ENCODE measurements at regions not wholly inside any gene's neighbourhood (a gene's known extent, or its start where the extent isn't known, plus 50 kb on each side); places are given as distances from the start of the nearest gene placed in this dataset.

GRCh38 chr4:10335050-10335449 is 122.2 kb downstream of the ZNF518B start:
- Histone ChIP-seq H3K4me1 (ENCODE audit: control insufficient read depth, insufficient read depth, low read length) (no peaks in the 10 kb centered on the region), H3K4me3 (ENCODE audit: low read length) (no peak overlapping the region), H3K9ac (ENCODE audit: low read length) (no peak overlapping the region), H3K9me3 (ENCODE audit: control insufficient read depth, low read length) (peaks cover 5% of the 10 kb centered on the region), H3K27me3 (replicated peaks; ENCODE audit: control insufficient read depth, insufficient read depth, low read length) (peaks cover 4% of the 10 kb centered on the region), H3K36me3 (ENCODE audit: control insufficient read depth, insufficient read depth, low read length, severe bottlenecking) (no peaks in the 10 kb centered on the region)
- DNase-seq (ENCODE audit: low read depth) = no peak

GRCh38 chr4:10334506-10335028 is 122.7 kb downstream of the ZNF518B start:
- no peak for DNase-seq (ENCODE audit: low read depth)
- Histone ChIP-seq H3K4me3 (ENCODE audit: low read length) (no peak overlapping the region), H3K9ac (ENCODE audit: low read length) (no peak overlapping the region), H3K4me1 (ENCODE audit: control insufficient read depth, insufficient read depth, low read length) (no peaks in the 10 kb centered on the region), H3K27me3 (replicated peaks; ENCODE audit: control insufficient read depth, insufficient read depth, low read length) (peaks cover 4% of the 10 kb centered on the region), H3K36me3 (ENCODE audit: control insufficient read depth, insufficient read depth, low read length, severe bottlenecking) (no peaks in the 10 kb centered on the region), H3K9me3 (ENCODE audit: control insufficient read depth, low read length) (peaks cover 5% of the 10 kb centered on the region)

DNA sequence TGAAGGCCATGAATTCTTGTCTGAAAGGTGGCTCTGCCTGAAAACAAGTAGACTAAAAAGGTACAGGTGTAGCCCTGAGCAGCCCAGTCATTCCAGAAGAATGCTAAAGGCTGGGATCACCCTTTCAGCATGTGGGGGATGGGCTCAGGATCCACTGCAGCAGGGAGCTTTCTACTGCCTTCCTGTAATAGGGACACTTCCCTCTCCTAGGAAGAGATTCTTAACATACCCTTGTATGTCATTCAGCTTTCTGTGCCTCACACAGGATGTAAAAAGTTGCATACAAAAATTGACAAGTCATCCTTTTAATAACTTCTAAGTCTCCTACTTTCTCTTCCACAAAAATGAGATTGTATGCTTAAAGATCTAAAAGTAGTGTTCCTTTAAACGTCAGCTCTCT is 123.3 kb downstream of the ZNF518B start:
- Histone ChIP-seq H3K36me3 (ENCODE audit: control insufficient read depth, insufficient read depth, low read length, severe bottlenecking) (no peaks in the 10 kb centered on the region), H3K4me1 (ENCODE audit: control insufficient read depth, insufficient read depth, low read length) (no peaks in the 10 kb centered on the region), H3K27me3 (replicated peaks; ENCODE audit: control insufficient read depth, insufficient read depth, low read length) (peaks cover under 1% of the 10 kb centered on the region), H3K9ac (ENCODE audit: low read length) (no peak overlapping the region), H3K9me3 (ENCODE audit: control insufficient read depth, low read length) (peaks cover 5% of the 10 kb centered on the region), H3K4me3 (ENCODE audit: low read length) (no peak overlapping the region)
- DNase-seq (ENCODE audit: low read depth) = no peak

DNA sequence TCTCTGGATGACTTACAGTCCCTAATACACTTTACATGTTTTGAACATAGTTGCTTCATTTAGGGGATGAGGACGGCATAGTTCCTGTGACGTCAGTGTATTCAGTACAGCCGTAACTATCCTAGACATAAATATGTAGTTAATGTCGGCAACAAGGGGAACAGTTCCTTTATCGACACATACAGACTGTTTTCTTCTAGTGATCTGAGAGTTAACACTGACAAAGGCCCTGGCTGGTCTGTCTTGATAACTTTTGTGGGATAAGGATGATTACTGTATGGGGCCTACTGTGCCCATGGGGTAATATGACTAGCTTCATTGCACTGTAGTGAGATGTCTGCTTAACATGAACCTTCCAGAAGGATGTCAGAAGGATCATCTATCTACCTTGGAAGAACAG is 131.2 kb downstream of the ZNF518B start:
- H3K4me3 ChIP-seq (ENCODE audit: low read length) = no peak overlapping the region
- DNase-seq (ENCODE audit: low read depth) = no peak
- no peaks in the 10 kb centered on the region for H3K9me3 ChIP-seq (ENCODE audit: control insufficient read depth, low read length)
- H3K27me3 ChIP-seq (replicated peaks; ENCODE audit: control insufficient read depth, insufficient read depth, low read length) = peaks cover 13% of the 10 kb centered on the region
- no peak overlapping the region for H3K9ac ChIP-seq (ENCODE audit: low read length)
- no peaks in the 10 kb centered on the region for H3K4me1 ChIP-seq (ENCODE audit: control insufficient read depth, insufficient read depth, low read length)
- H3K36me3 ChIP-seq (ENCODE audit: control insufficient read depth, insufficient read depth, low read length, severe bottlenecking) = no peaks in the 10 kb centered on the region

DNA sequence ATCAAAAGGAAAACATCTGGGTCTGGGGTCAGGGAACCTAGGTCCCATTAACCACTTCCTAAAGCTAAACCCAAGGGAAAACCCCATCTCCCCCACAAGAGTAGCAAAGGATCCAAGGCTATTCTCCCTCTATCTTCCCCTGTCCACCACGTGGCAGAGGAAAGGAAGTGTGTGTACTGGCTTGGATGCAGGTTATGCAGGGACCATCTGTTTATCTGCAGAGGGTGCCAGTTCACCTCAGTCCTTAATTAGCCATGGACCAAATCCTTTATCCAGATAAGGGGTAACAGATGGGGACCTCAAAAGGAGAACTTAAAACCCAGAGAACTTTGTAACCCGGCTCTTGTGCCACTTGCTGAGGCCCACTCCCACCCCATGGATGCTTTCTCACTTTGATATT is 135.3 kb downstream of the ZNF518B start:
- H3K4me1 ChIP-seq (ENCODE audit: control insufficient read depth, insufficient read depth, low read length) = no peaks in the 10 kb centered on the region
- H3K9me3 ChIP-seq (ENCODE audit: control insufficient read depth, low read length) = no peaks in the 10 kb centered on the region
- no peak for DNase-seq (ENCODE audit: low read depth)
- peaks cover 13% of the 10 kb centered on the region for H3K27me3 ChIP-seq (replicated peaks; ENCODE audit: control insufficient read depth, insufficient read depth, low read length)
- no peaks in the 10 kb centered on the region for H3K36me3 ChIP-seq (ENCODE audit: control insufficient read depth, insufficient read depth, low read length, severe bottlenecking)
- H3K4me3 ChIP-seq (ENCODE audit: low read length) = no peak overlapping the region
- no peak overlapping the region for H3K9ac ChIP-seq (ENCODE audit: low read length)

DNA sequence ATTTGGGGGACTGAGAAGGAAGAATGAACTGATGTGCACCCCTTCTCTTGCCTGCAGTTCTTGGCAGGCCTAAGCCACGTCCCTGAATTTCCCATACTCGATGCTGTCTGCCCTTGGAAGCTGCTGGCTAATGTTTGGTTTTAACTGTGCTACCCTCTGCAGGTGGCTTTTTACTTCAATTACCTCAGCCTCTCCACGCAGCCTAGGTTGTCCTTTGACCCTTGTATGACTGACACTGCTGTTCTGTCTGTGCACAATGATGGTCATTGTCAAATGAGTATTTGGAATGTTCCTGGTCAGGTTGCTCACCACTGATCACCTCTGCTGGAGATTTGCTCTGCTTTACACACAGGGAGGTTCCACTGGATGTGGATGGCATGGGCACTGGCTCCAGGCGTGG is 137.1 kb downstream of the ZNF518B start:
- no peak for DNase-seq (ENCODE audit: low read depth)
- H3K27me3 ChIP-seq (replicated peaks; ENCODE audit: control insufficient read depth, insufficient read depth, low read length) = peaks cover 13% of the 10 kb centered on the region
- H3K9ac ChIP-seq (ENCODE audit: low read length) = no peak overlapping the region
- H3K4me1 ChIP-seq (ENCODE audit: control insufficient read depth, insufficient read depth, low read length) = no peaks in the 10 kb centered on the region
- no peaks in the 10 kb centered on the region for H3K36me3 ChIP-seq (ENCODE audit: control insufficient read depth, insufficient read depth, low read length, severe bottlenecking)
- H3K4me3 ChIP-seq (ENCODE audit: low read length) = no peak overlapping the region
- no peaks in the 10 kb centered on the region for H3K9me3 ChIP-seq (ENCODE audit: control insufficient read depth, low read length)

- Histone ChIP-seq H3K9me3 (ENCODE audit: control insufficient read depth, low read length) (no peaks in the 10 kb centered on the region), H3K4me1 (ENCODE audit: control insufficient read depth, insufficient read depth, low read length) (no peaks in the 10 kb centered on the region), H3K36me3 (ENCODE audit: control insufficient read depth, insufficient read depth, low read length, severe bottlenecking) (no peaks in the 10 kb centered on the region), H3K9ac (ENCODE audit: low read length) (no peak overlapping the region), H3K4me3 (ENCODE audit: low read length) (no peak overlapping the region), H3K27me3 (replicated peaks; ENCODE audit: control insufficient read depth, insufficient read depth, low read length) (peaks cover 8% of the 10 kb centered on the region)
- DNase-seq (ENCODE audit: low read depth) = no peak
Measured at GRCh38 chr4:10317345-10317744, 139.9 kb downstream of the ZNF518B start.

GRCh38 chr4:10316851-10317250 is 140.4 kb downstream of the ZNF518B start:
- Histone ChIP-seq H3K36me3 (ENCODE audit: control insufficient read depth, insufficient read depth, low read length, severe bottlenecking) (no peaks in the 10 kb centered on the region), H3K27me3 (replicated peaks; ENCODE audit: control insufficient read depth, insufficient read depth, low read length) (peaks cover 7% of the 10 kb centered on the region), H3K4me3 (ENCODE audit: low read length) (no peak overlapping the region), H3K9me3 (ENCODE audit: control insufficient read depth, low read length) (no peaks in the 10 kb centered on the region), H3K4me1 (ENCODE audit: control insufficient read depth, insufficient read depth, low read length) (no peaks in the 10 kb centered on the region), H3K9ac (ENCODE audit: low read length) (no peak overlapping the region)
- no peak for DNase-seq (ENCODE audit: low read depth)

GRCh38 chr4:10315638-10316037 is 141.6 kb downstream of the ZNF518B start:
- Histone ChIP-seq H3K4me3 (ENCODE audit: low read length) (no peak overlapping the region), H3K4me1 (ENCODE audit: control insufficient read depth, insufficient read depth, low read length) (no peaks in the 10 kb centered on the region), H3K9ac (ENCODE audit: low read length) (no peak overlapping the region), H3K36me3 (ENCODE audit: control insufficient read depth, insufficient read depth, low read length, severe bottlenecking) (no peaks in the 10 kb centered on the region), H3K9me3 (ENCODE audit: control insufficient read depth, low read length) (no peaks in the 10 kb centered on the region), H3K27me3 (replicated peaks; ENCODE audit: control insufficient read depth, insufficient read depth, low read length) (no peaks in the 10 kb centered on the region)
- DNase-seq (ENCODE audit: low read depth) = no peak

- H3K4me3 ChIP-seq (ENCODE audit: low read length) = no peak overlapping the region
- no peak for DNase-seq (ENCODE audit: low read depth)
- no peaks in the 10 kb centered on the region for H3K9me3 ChIP-seq (ENCODE audit: control insufficient read depth, low read length)
- H3K9ac ChIP-seq (ENCODE audit: low read length) = no peak overlapping the region
- H3K4me1 ChIP-seq (ENCODE audit: control insufficient read depth, insufficient read depth, low read length) = no peaks in the 10 kb centered on the region
- H3K27me3 ChIP-seq (replicated peaks; ENCODE audit: control insufficient read depth, insufficient read depth, low read length) = no peaks in the 10 kb centered on the region
- no peaks in the 10 kb centered on the region for H3K36me3 ChIP-seq (ENCODE audit: control insufficient read depth, insufficient read depth, low read length, severe bottlenecking)
Measured at GRCh38 chr4:10312568-10312967, 144.7 kb downstream of the ZNF518B start.

- H3K4me1 ChIP-seq (ENCODE audit: control insufficient read depth, insufficient read depth, low read length) = no peaks in the 10 kb centered on the region
- no peak overlapping the region for H3K9ac ChIP-seq (ENCODE audit: low read length)
- peaks cover under 1% of the 10 kb centered on the region for H3K27me3 ChIP-seq (replicated peaks; ENCODE audit: control insufficient read depth, insufficient read depth, low read length)
- H3K9me3 ChIP-seq (ENCODE audit: control insufficient read depth, low read length) = no peaks in the 10 kb centered on the region
- no peak overlapping the region for H3K4me3 ChIP-seq (ENCODE audit: low read length)
- no peak for DNase-seq (ENCODE audit: low read depth)
- H3K36me3 ChIP-seq (ENCODE audit: control insufficient read depth, insufficient read depth, low read length, severe bottlenecking) = no peaks in the 10 kb centered on the region
Measured at GRCh38 chr4:10311939-10312338, 145.3 kb downstream of the ZNF518B start.

- peaks cover 6% of the 10 kb centered on the region for H3K27me3 ChIP-seq (replicated peaks; ENCODE audit: control insufficient read depth, insufficient read depth, low read length)
- no peaks in the 10 kb centered on the region for H3K9me3 ChIP-seq (ENCODE audit: control insufficient read depth, low read length)
- no peaks in the 10 kb centered on the region for H3K36me3 ChIP-seq (ENCODE audit: control insufficient read depth, insufficient read depth, low read length, severe bottlenecking)
- no peak for DNase-seq (ENCODE audit: low read depth)
- H3K4me1 ChIP-seq (ENCODE audit: control insufficient read depth, insufficient read depth, low read length) = no peaks in the 10 kb centered on the region
- no peak overlapping the region for H3K4me3 ChIP-seq (ENCODE audit: low read length)
- H3K9ac ChIP-seq (ENCODE audit: low read length) = no peak overlapping the region
Measured at GRCh38 chr4:10305816-10306215, 151.4 kb downstream of the ZNF518B start.

Data from adipocyte (in vitro differentiated cells).